Common myeloid progenitor, CD34-positive (primary cell): ENCODE measurements at regions not wholly inside any gene's neighbourhood (a gene's known extent, or its start where the extent isn't known, plus 50 kb on each side); places are given as distances from the start of the nearest gene placed in this dataset.
"Not testable (repeated sequence)": the region's sequence is repeated elsewhere in the genome, so short reads cannot be mapped to it uniquely, and the experiment has no call there.

Experiments used
- CTCF ChIA-PET: fragments of 350-600 bp; sonication (Branson Sonifier 250); formaldehyde crosslinking; loops from one replicate; lab custom pipeline; 2021; ENCODE audit warnings: antibody characterized with exemption; lab: Charles Lee
- POLR2A ChIA-PET: fragments of 350-600 bp; sonication (Branson Sonifier 250); formaldehyde crosslinking; loops from one replicate; lab custom pipeline; 2021; ENCODE audit warnings: antibody characterized with exemption; lab: Charles Lee
- DNase-seq, 3 donors: peaks; one replicate each; pipeline versions ENCODE4 v3.0.0 to v3.0.0-alpha.2; 2013
- H3K27ac ChIP-seq, 2 experiments: 1 replicate in 1 of 2; 2 replicates in 1 of 2; pipeline ENCODE4 v1.7.0; 2013; ENCODE audit warnings: inconsistent platforms in 2 of 2, low read length in 2 of 2, mild to moderate bottlenecking in 2 of 2, low read depth in 1 of 2, moderate library complexity in 1 of 2; ENCODE audit not compliant: severe bottlenecking in 2 of 2, insufficient read depth in 1 of 2, poor library complexity in 1 of 2
- H3K27me3 ChIP-seq, 5 experiments: replicated peaks in 2 of 5; 1 replicate in 3 of 5; 2 replicates in 2 of 5; pipeline versions ENCODE4 v1.6.1 to v1.7.0; 2013; ENCODE audit warnings: low read length in 4 of 5, mild to moderate bottlenecking in 2 of 5, moderate library complexity in 2 of 5, inconsistent platforms in 1 of 5; ENCODE audit not compliant: insufficient read depth in 5 of 5, control insufficient read depth in 4 of 5
- H3K36me3 ChIP-seq, 4 experiments: 1 replicate in 2 of 4; 2 replicates in 2 of 4; pipeline versions ENCODE4 v1.6.1 to v1.7.0; 2013; ENCODE audit warnings: low read length in 3 of 4, control low read depth in 1 of 4, mild to moderate bottlenecking in 1 of 4; ENCODE audit not compliant: control insufficient read depth in 4 of 4, insufficient read depth in 4 of 4
- H3K4me1 ChIP-seq, 4 experiments: 1 replicate in 3 of 4; 2 replicates in 1 of 4; pipeline versions ENCODE4 v1.6.1 to v1.7.1; 2013; ENCODE audit warnings: low read length in 3 of 4, mild to moderate bottlenecking in 3 of 4, control low read depth in 1 of 4, inconsistent platforms in 1 of 4, moderate library complexity in 1 of 4; ENCODE audit not compliant: control insufficient read depth in 4 of 4, insufficient read depth in 4 of 4; ENCODE audit errors: control extremely low read depth in 1 of 4
- H3K4me3 ChIP-seq, 7 experiments: 1 replicate in 4 of 7; 2 replicates in 3 of 7; pipeline versions ENCODE4 v1.5.1 to v1.7.0; 2013; ENCODE audit warnings: mild to moderate bottlenecking in 7 of 7, low read length in 6 of 7, moderate library complexity in 6 of 7, inconsistent platforms in 2 of 7, low read depth in 2 of 7, control low read depth in 1 of 7; ENCODE audit not compliant: insufficient read depth in 4 of 7, control insufficient read depth in 1 of 7; ENCODE audit errors: extremely low read depth in 1 of 7
- H3K9me3 ChIP-seq, 5 experiments: 1 replicate in 4 of 5; 2 replicates in 1 of 5; pipeline versions ENCODE4 v1.6.1 to v1.7.1; 2013; ENCODE audit warnings: low read length in 4 of 5, mild to moderate bottlenecking in 2 of 5, inconsistent platforms in 1 of 5, low read depth in 1 of 5, moderate library complexity in 1 of 5; ENCODE audit not compliant: control insufficient read depth in 4 of 5, insufficient read depth in 2 of 5; ENCODE audit errors: control extremely low read depth in 1 of 5
- WGBS: methylation state at CpG from one replicate; pipeline ENCODE4 v1.1.5; 2013; ENCODE audit not compliant: insufficient coverage; 5-methylcytosine and 5-hydroxymethylcytosine counted together

DNA sequence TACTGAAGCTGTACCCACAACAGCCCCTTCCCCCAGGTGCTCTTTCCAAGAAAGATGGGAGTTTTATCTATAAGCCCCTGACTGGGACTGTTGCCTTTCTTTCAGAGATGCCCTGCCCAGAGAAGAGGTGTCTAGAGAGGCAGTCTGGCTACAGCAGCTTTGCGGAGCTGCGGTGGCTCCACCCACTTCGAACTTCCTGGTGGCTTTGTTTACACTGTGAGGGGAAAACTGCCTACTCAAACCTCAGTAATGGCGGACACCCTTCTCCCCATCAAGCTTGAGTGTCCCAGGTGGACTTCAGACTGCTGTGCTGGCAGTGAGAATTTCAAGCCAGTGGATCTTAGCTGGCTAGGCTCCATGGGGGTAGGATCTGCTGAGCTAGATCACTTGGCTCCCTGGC lies 120.2 kb upstream of the MYT1L start:
- WGBS, result no CpG with 5 or more reads among the region's 4 CpGs
- H3K4me1 ChIP-seq, H3K27me3 ChIP-seq, CTCF ChIA-PET, DNase-seq, H3K27ac ChIP-seq, POLR2A ChIA-PET, H3K4me3 ChIP-seq, H3K9me3 ChIP-seq, H3K36me3 ChIP-seq: not testable (repeated sequence)

DNA sequence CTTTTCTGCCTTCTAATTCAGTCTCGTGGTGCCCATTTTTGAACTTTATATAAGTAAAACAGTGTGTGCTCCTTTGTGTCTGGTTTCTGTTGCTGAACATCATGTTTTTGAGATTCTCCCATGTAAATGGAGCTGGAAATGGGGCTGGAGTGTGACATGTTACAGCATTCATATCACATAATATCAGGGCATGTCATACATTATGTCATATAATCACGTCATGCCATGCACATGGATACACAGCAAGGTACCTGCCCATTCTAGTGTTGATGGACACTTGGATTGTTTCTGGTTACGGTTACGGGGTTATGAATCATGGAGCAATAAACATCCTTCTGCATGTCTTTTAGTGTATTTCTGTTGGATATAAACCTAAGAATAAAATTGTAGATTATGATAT lies 117.1 kb upstream of the MYT1L start:
- ChIA-PET CTCF (no interaction called here), POLR2A (no interaction called here)
- Histone ChIP-seq H3K27me3 (peaks cover 0 to 5% (median 0%) of the 10 kb centered on the region in 5 experiments), H3K36me3 (no peaks in the 10 kb centered on the region), H3K27ac (no peak overlapping the region), H3K4me3 (no peak overlapping the region), H3K4me1 (no peaks in the 10 kb centered on the region), H3K9me3 (peaks cover 0 to 6% (median 0%) of the 10 kb centered on the region in 5 experiments)
- no peak for DNase-seq
- WGBS, result 92% methylated on average over 1 of the region's 4 CpGs

- 65% methylated on average over 3 of the region's 5 CpGs for WGBS
- CTCF ChIA-PET, result no interaction called here
Measured at GRCh38 chr2:2422621-2423020, 91.5 kb upstream of the MYT1L start.

DNA sequence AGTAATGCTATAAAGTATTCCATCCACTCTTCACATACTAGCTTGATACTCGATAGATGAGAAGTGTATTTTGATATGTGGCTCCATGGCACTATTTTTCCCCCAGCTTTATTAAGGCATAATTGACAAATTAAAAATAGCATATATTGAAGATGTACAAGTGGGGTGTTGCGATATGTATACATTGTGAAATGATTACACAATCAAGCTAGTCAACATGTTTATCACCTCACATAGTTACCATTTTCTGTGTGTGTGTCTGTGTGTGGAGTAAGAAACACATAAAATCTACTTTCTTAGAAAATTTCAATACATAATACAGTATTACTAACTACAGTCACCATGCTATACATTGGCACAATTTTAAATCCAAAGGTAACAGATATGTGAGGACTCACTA lies 82.5 kb upstream of the MYT1L start:
- ChIA-PET POLR2A (no interaction called here), CTCF (interaction anchor here (0.8 kb wide), 1 partner anchor 12 kb away, joined by 3 read pairs; no protein-coding TSS in a partner anchor)
- peaks cover 0 to 4% (median 0%) of the 10 kb centered on the region in 5 experiments for H3K27me3 ChIP-seq
- H3K36me3 ChIP-seq, result no peaks in the 10 kb centered on the region
- H3K4me1 ChIP-seq, result no peaks in the 10 kb centered on the region
- no peak for DNase-seq
- no peaks in the 10 kb centered on the region for H3K9me3 ChIP-seq
- H3K4me3 ChIP-seq, result no peak overlapping the region
- no CpG with 5 or more reads among the region's 2 CpGs for WGBS
- H3K27ac ChIP-seq, result no peak overlapping the region

More at GRCh38 chr2:2422621-2423020, 91.5 kb upstream of the MYT1L start:
- Histone ChIP-seq H3K36me3 (no peaks in the 10 kb centered on the region), H3K9me3 (peaks cover 0 to 6% (median 0%) of the 10 kb centered on the region in 5 experiments), H3K4me3 (no peak overlapping the region), H3K27ac (no peak overlapping the region), H3K27me3 (no peaks in the 10 kb centered on the region), H3K4me1 (no peaks in the 10 kb centered on the region)
- POLR2A ChIA-PET, result no interaction called here
- no peak for DNase-seq

DNA sequence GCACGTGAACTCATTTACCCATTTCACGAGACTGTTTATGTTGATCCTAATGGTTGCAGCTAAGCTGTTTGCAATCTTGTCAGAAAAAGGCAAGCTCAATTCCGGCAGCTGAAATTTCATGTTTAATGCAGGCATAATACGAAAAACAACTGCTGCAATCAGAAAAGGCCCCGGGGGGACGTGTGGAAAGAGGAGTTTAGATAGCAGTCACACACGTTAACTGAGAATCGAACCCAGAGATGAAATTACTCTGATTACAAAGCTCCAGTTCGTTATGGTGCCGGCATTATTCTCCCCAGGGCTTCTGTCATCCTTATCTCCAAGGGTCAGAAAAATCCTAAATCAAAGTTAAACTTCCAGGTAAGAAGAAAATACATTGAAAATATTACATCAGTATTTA lies 79.9 kb upstream of the MYT1L start:
- no peak overlapping the region for H3K4me3 ChIP-seq
- H3K27me3 ChIP-seq, result peaks cover 0 to 4% (median 0%) of the 10 kb centered on the region in 5 experiments
- 92% methylated on average over 8 of the region's 10 CpGs for WGBS
- no peaks in the 10 kb centered on the region for H3K4me1 ChIP-seq
- POLR2A ChIA-PET, result no interaction called here
- CTCF ChIA-PET, result interaction anchor here (0.6 kb wide), 1 partner anchor 1496 kb away, joined by 3 read pairs; no protein-coding TSS in a partner anchor
- DNase-seq, result no peak
- H3K27ac ChIP-seq, result no peak overlapping the region
- H3K36me3 ChIP-seq, result no peaks in the 10 kb centered on the region
- H3K9me3 ChIP-seq, result peaks cover 0 to 6% (median 0%) of the 10 kb centered on the region in 5 experiments

- CTCF ChIA-PET, result no interaction called here
- POLR2A ChIA-PET, result no interaction called here
- WGBS, result 81% methylated on average over 2 of the region's 2 CpGs
Measured at GRCh38 chr2:2409481-2409880, 78.4 kb upstream of the MYT1L start.

DNA sequence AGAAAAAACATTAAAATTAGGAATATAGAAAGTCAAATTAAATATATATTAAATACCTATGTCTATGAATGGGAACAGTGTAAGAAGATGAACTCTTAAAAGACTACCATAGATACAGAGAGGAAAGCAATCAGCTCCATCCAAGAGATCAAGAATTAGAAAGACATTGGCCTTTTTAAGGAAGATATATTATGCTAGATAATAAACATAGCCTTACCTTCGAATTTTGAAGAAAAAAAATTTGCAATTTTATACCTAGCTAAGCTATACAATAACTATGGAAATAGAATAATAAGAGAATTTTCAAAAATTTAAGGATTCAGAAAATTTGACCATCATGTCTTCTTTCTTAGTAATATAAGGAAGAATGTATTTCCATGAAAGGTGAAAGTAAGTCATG lies 74.7 kb upstream of the MYT1L start:
- POLR2A ChIA-PET, result no interaction called here
- no peaks in the 10 kb centered on the region for H3K36me3 ChIP-seq
- H3K27ac ChIP-seq, result no peak overlapping the region
- WGBS, result no CpG with 5 or more reads among the region's 1 CpG
- DNase-seq, result no peak
- CTCF ChIA-PET, result no interaction called here
- no peak overlapping the region for H3K4me3 ChIP-seq
- no peaks in the 10 kb centered on the region for H3K27me3 ChIP-seq
- H3K4me1 ChIP-seq, result no peaks in the 10 kb centered on the region
- H3K9me3 ChIP-seq, result peaks cover 0 to 12% (median 3%) of the 10 kb centered on the region in 5 experiments

More at GRCh38 chr2:2409481-2409880, 78.4 kb upstream of the MYT1L start:
- Histone ChIP-seq H3K9me3 (peaks cover 0 to 11% (median 3%) of the 10 kb centered on the region in 5 experiments), H3K4me3 (no peak overlapping the region), H3K4me1 (no peaks in the 10 kb centered on the region), H3K36me3 (no peaks in the 10 kb centered on the region), H3K27me3 (peaks cover 0 to 4% (median 0%) of the 10 kb centered on the region in 5 experiments), H3K27ac (no peak overlapping the region)
- no peak for DNase-seq
